Ammon's horn (tissue), 1 donor: ENCODE measurements at regions not wholly inside any gene's neighbourhood (a gene's known extent, or its start where the extent isn't known, plus 50 kb on each side); places are given as distances from the start of the nearest gene placed in this dataset.
"Not testable (repeated sequence)": the region's sequence is repeated elsewhere in the genome, so short reads cannot be mapped to it uniquely, and the experiment has no call there.

Experiments used
- DNase-seq: peaks from one replicate; pipeline ENCODE4 v3.0.0-alpha.2; 2016; ENCODE audit warnings: low spot score

DNA sequence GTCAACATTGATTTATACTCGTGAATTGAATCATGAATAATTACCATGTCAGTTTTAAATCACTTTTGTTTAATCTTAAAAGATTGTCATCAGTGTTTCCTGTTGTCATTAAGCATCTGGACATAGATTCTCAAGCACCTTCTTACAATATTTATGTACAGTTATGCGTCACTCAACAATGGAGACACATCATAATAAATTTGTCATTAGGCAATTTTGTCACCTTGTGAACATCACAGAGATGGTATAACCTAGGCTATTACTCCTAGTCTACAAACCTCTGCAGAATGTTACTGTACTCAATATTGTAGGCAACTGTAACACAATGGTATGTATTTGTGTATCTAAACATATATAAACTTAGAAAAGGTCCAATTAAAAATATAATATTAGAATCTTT, 2130.9 kb upstream of the PCDH20 start:
- no peak for DNase-seq

DNA sequence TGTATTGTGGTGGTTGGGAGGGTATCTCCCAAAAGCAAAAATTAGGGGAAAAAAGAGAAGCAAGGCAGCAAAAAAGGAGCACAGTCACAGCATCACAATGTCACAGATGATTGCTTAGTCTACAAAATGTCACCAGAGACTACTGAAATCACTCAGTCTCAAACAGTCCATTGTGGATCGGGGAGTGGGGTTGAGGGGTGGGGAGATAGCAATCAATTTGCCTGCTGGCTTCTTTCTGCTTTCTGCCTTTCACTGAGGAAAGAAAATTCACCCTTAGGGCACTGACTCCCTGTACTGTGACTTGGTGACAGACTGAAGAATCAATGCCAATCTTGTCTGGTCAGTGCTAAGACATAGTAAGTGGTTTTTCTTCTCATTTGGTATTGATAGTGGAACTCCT, 2127.1 kb upstream of the PCDH20 start:
- DNase-seq: no peak

DNA sequence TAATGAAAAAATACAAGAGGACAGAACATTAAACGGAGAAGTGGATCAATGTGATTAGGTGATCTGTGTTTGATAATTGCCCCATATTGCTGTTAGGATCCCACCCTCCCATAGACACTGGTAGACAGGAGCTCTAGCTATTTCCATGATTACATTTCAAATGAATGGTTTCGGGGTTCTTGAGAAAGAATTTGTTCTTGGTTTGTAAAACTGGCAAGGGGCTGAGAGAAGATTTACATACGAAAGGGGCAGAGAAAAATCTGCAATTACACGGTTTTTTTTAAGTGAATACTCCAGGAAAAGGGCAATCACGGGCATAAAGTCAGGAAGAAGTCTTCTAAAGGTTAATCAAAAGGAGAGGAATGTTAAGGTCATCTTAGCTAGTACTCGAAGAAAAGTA, 2125.7 kb upstream of the PCDH20 start:
- no peak for DNase-seq

DNA sequence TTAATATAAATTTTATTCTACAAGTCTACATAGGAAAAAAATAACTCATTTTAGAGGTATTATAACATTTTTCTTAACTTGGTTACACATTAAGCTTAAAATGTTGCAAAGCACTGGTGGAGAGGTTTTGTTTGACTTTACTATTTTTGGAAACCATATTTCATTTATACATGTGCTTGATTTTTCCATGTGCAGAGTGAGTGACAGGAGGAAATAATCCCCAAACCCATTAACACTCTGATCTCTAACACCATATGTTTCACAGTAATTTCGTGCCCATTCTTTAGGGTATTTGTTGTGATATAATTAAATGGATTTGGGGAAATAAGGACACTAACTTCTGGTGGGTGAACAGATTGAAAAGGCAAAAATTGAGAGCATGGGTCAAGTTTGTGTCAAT, 2124.4 kb upstream of the PCDH20 start:
- no peak for DNase-seq

DNA sequence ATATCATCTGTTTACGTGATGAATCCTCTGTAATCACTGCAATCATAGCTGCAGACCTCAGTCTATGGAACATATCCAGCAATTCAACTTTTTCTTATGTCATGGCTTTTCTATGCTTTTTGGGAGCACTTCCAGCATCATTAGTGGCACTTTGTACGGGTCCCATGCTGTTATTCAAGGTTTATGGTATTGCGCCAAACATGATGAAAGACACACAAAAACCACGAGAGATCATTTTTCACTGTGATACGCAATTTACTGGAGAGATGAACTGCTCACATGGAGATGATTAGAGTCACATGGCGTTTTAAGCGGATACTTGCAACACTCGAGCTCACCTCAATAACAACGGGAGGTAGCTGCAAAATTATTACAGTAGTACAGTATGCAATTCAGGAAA, 2101.7 kb upstream of the PCDH20 start:
- no peak for DNase-seq

DNA sequence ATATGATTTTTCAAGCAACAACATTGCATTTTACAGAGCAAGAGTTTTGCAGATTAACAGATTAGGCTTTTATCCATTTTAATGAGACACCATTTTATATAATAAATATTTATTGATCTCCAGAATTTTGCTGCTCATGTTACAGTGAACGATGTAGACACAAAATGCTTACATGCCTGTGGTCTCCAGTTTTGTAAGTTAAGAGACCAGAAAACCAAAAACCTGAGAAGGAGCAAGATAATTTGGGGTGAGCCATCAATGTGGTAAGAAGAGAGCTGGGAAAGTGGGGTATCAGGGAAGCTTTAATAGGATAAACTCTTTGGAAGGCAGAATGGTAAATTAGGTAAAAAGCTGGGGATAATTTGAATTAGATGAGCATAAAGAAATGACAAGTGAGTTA, 2100.5 kb upstream of the PCDH20 start:
- DNase-seq: no peak

DNA sequence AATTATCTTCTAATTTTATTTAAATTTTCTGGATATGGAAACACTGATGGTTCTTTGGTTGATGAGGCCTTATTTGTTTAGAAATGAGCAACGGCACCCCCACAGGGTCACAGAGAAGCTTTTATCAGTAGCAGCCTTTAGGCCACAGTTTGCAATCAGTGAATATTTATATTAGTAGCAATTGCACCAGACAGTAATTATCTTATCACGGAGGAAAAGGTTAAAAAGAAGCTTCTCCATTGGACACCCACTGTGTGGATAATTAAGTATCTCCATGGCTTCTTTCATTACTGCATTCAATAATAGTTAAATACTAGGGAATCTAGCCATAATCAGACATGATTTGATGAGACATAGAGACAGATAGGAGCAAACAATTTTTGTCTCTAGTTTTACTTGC, 2099.2 kb upstream of the PCDH20 start:
- no peak for DNase-seq

DNA sequence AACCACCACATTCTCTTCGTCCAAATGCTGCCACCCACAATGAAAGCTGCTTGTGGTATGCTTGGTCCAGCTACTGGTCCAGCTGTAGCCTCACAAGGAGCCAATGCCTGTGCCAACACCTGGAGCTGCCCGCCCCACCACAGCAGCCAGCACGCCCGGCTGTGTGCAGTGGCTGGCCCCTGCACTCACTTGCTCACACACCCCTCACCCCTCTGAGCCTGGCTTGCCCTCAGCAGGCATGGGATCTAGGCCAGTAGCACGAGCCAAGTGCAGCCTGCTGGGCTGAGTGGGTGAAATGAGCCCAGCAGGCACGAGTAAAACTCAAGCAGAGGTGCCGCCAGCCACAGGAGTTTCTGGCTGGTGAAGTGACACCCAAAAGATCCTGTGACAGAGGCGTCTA, 2096.4 kb upstream of the PCDH20 start:
- no peak for DNase-seq

DNA sequence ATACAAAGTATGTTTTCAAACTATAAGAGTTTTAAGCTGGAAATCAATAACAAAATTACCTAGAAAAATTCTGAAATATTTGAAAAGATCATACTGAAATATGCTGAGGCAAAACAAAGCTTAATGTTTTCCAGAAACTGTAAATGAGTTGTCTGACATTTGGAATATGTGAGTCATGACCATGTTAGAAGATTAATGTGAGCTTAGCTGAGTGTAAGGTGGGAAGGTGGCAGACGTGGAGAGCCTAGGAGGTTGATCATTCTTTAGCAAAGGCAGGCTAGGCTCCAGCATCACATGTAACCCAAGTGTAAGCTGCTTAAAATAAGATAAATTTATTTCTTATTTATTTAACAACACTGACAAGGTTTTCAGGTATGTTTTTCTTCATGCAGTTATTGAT, 2086.1 kb upstream of the PCDH20 start:
- no peak for DNase-seq

DNA sequence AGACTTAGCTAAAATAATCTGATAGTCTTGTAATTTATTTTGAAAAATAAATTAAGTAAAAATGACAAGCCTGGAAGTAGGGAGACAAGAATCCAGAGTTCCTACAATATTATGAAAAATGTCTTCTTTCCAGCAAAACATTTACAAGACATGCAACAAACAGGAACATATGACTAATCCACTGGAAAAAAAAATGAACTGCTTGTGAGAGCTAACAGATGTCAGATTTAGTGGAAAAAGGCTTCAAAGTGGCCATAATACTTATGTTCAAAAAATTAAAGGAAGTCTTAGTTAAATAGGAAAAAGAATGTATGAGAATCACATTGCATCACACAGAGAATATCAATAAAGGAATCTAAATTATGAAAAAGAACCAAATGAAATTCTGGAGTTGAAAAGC, 2082.0 kb upstream of the PCDH20 start:
- no peak for DNase-seq

DNA sequence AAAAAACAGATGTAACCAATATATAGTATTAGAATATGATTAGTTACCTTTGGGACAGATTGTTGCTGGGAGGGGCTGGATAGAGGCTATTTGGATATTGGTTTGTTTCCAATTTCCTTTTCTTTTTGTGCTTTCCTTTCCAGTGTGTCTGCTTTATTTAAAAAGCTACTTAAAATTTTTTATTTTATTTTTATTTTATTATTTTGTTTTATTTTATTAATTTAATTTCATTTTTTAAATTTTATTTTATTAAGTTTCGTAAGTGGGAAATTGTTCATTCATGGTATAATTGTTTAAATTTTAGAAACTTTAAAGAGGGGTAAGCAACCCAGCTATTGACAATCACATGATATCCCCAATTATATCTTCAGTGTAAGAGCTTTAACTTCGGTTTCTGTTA, 2077.0 kb upstream of the PCDH20 start:
- no peak for DNase-seq

DNA sequence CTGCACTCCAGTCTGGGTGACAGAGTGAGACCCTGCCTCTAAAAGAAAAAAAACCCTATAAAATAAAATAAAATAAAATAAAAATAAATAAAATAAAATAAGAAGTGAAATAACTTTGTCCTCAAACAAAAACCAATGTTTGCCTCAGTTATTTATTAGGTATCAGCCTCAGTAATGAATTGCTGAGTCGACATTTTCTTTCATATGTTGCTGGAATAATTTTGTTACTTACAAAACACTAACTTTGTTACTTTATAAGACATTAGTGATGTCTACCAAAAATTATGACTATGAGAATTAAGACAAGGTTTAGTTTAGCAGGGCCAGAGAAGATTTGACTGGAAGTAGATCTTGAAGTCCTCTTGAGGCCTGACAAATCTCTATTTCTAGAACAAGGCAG, 2074.5 kb upstream of the PCDH20 start:
- DNase-seq: no peak

DNA sequence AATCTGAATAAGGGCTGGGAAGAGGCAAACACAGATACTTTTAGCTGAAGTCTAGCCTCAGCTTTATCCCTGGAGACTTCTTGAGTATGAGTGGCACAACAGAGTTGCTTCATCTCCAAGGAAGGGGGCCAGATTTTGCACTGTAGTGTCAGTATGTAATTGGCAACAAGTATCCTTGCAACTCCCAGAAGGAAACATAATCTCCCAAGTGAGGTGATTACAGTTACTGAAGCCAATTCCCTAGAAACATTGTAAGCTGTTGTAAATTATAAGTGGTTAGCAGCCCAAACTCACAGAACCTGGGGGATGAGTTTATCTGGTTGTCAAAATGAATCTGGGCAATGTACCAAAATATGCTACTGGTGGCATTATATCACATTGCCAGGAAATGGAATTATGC, 2065.7 kb upstream of the PCDH20 start:
- no peak for DNase-seq

DNA sequence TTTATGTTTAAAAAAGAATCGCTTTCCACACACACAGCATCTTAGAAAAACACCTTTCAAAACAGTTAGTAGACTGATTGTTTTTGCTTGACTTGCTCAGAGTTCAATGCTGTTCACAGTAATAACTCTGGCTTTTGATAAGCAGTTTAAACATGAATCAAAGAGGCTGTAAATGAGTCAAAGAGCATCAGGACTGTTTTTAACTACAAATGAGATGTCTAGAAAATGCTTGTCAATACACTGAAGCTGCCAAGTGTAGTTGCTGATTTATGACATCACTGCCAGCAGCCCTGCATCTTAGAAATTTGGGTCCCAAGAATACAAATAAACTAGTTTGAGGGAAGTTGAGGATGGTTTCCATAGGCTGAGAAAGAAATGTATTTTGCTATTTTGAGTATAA, 2057.1 kb upstream of the PCDH20 start:
- no peak for DNase-seq

DNA sequence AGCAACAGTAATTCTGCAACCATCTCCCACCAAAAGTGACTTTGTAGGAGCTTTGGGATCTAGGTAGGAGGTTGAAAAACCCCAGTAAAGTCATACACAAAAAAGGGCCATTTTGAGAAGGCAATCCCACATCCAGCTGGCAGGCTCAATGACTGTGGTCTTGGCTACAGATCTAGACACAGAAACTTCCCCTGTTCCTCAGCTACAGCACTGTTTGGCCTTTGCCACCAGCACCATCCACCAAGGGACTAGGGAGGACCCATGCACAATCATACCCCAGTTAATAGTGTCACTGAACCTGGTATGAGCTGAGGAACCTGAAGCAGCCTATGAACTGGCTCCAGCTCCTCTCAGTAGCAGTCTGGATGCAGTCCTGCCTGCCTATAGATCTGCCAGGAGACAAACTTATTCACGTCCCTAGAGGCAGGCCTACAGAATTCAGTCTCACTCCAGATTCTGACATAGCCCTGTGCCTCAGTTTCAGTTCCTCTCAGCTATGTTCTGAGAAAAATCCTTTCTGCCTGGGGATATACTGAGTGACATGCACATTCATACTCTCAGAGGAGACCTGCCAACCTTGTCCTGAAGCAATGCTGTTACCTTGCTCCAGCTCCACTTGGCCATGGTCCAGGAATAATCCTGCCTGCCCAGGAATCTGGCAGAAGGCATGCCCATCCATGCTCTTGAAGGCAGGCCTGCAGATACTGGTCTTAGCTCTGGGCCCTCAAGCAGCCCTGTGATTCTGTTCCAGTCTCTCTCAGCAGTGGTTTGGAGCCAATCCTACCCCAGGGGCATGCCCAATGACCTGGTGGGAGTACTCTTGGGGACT, 2048.3 kb upstream of the PCDH20 start:
- no peak for DNase-seq

DNA sequence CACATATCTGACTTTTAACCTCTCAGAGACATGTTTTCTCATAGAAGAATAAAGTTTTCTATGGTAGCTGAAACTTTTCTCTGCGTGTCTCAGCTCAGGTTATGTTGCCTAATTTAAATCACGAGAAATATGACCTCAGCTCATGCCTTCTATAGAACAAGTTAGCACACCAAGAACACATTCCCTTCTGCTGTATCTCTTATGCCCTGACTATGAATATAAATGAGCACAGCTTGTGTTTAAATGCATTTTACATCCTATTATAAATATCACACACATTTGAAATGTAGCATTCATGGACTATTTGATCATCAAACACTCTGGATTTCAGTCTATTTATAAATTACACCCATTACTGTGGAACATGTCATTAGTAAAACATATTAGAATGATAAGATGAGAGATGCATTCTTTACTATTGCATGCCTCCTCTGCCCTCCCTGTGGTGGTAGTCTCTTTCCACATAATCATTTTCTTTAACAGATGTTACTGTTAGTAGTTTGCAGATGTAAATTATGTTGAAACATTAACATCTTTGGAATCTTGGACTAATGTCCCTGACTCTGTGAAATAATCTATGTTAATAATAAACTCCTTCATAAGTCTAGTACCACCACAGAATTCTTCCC, 2044.9 kb upstream of the PCDH20 start:
- DNase-seq: no peak

DNA sequence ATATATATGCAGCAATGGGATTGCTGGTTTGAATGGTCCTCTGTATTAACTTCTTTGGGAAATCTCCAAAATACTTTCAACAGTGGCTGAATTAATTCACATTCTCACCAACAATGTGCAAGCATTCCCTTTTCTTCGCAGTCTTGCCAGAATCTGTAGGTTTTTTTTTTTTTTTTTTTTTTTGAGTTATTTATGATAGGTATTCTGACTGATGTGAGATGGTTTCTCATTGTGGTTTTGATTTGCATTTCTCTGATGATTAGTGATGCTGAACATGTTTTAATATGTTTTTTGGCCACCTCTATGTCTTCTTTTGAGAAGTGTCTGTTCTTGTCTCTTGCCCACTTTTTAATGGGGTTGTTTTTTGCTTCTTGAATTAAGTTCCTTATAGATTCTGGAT, 2041.5 kb upstream of the PCDH20 start:
- DNase-seq: no peak

DNA sequence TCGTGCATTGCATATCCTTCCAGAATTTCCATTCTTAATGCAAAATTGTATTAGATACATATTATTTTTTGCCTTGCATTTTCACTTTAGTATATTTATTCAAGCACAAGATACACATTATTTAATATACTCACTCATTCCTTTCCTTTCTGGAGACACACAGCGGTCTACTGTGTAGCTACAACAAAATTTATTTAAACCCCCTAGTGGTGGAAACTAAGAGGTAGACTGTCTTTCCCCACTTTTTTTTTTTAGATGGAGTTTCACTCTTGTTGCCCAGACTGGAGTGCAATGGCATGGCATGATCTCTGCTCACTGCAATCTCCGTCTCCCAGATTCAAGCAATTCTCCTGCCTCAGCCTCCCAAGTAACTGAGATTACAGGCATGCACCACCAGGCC, 2040.3 kb upstream of the PCDH20 start:
- no peak for DNase-seq

DNA sequence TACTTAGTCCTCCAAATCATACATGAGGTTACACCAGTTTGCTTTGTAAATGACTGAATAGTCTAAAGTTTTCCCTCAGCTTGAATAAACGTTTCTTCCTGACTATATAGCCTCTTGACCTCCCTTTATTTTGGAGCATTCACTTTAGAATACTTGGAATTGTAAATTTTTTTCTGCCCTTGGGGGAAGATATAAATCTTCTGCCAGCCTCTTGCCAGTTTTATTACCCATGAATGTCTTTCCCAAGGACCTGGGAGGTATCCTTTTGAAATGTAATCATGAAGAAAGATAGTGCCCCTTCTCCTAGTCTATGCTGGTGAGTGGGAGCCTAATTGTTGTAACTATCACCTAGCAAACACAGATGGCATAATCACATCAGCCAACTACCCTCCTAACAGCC, 2033.9 kb upstream of the PCDH20 start:
- DNase-seq: no peak

DNA sequence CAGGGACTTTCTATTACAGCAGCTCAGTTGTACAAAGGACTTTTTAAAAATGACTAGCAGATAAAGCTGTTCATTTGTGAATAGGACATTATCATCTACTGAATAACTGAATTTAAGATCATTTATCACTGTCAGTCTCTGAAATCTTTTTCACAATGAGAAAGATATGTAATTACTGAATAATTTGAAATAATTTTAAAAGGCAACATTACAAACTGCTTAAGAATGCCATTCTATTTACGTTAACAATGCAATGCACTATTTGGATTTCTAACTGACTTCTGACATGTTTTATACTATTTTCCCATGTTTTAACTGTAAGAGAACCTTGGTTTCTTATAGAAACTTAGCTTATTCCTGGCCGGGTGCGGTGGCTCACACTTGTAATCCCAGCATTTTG, 2033.0 kb upstream of the PCDH20 start:
- DNase-seq: no peak

DNA sequence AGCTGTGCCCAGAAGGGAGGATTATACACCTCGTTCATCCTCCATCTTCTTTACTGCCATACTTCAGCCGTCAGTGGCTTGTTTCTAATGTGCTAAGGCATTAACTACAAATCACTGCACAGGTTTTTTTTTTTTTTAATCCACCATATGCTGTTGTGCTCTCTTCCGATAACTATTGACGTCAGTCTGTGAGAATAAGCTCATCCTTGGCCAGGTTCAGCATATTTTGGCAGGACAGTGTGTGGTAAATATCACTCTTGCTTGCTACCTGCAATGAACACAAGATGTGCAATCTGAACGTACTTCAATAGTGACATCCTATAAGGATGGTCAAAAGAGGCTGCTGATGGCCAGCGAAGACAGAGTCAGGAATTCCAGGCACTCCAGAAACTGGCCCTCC, 2030.7 kb upstream of the PCDH20 start:
- no peak for DNase-seq

DNA sequence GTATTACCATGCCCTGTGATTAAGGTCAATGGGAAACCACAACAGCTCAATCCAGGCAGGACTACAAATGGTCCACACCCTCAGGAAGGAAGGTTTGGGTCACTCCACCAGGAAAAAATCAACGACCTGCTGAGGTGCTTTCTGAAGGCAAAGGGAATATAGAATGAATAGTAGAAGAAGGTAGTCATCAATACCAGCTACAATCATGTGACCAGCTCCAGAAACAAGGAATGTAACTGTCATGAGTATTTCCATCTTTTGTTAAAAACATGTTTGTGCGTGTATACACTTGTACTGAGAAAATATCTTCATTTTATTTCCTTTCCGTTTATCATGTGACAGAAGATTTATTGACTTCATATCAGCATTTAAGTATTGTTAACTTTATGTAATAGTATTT, 2028.6 kb upstream of the PCDH20 start:
- DNase-seq: not testable (repeated sequence)

DNA sequence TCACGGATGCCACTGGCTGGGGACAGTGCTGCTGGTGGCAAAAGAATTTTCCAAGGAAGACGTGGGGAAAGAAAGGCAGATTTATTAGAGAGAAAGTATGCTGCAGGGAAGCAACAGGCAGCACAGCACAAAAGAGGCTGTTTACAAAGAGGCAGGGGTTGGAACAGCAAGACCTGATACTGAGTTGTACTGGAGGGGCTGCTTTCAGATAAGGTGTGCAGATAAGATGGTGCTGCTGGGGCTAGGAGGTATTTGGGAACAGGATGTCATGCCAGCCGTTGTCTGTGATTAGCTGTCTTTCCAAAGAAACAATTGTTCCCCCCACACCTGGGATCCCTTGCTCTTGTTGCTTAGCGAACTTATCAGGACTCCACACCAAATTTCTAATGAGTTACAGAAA, 2023.3 kb upstream of the PCDH20 start:
- no peak for DNase-seq

DNA sequence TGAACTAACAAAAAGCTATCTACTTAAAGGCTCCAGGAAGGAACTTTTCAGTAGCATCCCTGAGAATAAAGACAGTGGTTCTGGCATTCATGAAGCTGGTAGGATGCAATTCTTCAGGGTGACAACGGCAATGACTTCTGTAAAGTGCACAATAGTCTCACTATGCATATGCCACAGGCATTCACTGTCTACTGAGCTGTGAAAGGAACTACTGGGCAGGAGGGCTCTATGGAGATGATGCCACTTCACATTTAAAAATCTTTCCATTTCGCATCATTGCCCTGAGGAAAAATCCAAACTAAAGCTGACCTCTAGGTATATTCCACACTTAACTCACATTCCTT, 2020.6 kb upstream of the PCDH20 start:
- DNase-seq: no peak
